H9 (cell line): ENCODE measurements at regions not wholly inside any gene's neighbourhood (a gene's known extent, or its start where the extent isn't known, plus 50 kb on each side); places are given as distances from the start of the nearest gene placed in this dataset.

ENCODE experiments used
- DNase-seq: peaks from one replicate; pipeline ENCODE4 v3.0.0-alpha.2; 2017
- H2AFZ ChIP-seq: one replicate; pipeline ENCODE4 v1.6.1; 2013; ENCODE audit warnings: mild to moderate bottlenecking, low read length, control low read depth, moderate library complexity
- H2AK5ac ChIP-seq: 2 replicates; pipeline ENCODE4 v1.6.1; 2013; ENCODE audit warnings: low read length, control low read depth, mixed read lengths; ENCODE audit not compliant: insufficient read length
- H2BK120ac ChIP-seq: one replicate; pipeline ENCODE4 v1.6.1; 2013; ENCODE audit warnings: low read depth, mild to moderate bottlenecking, low read length, control low read depth, inconsistent platforms; ENCODE audit not compliant: poor library complexity, severe bottlenecking
- H2BK12ac ChIP-seq: 2 replicates; pipeline ENCODE4 v1.6.1; 2013; ENCODE audit warnings: low read length, control low read depth, mixed read lengths, low read depth; ENCODE audit not compliant: insufficient read length
- H2BK15ac ChIP-seq: 2 replicates; pipeline ENCODE4 v1.6.1; 2013; ENCODE audit warnings: low read depth, low read length, control low read depth
- H2BK20ac ChIP-seq: one replicate; pipeline ENCODE4 v1.6.1; 2013; ENCODE audit warnings: low read depth, mild to moderate bottlenecking, low read length, control low read depth, inconsistent platforms; ENCODE audit not compliant: poor library complexity, severe bottlenecking
- H2BK5ac ChIP-seq: 2 replicates; pipeline ENCODE4 v1.6.1; 2013; ENCODE audit warnings: low read length, control low read depth, mixed read lengths; ENCODE audit not compliant: insufficient read length
- H3K14ac ChIP-seq: 2 replicates; pipeline ENCODE4 v1.6.1; 2013; ENCODE audit warnings: low read length, control low read depth; ENCODE audit not compliant: insufficient read depth
- H3K18ac ChIP-seq: 2 replicates; pipeline ENCODE4 v1.6.1; 2013; ENCODE audit warnings: low read depth, mild to moderate bottlenecking, mixed read lengths, low read length, control low read depth; ENCODE audit not compliant: insufficient read length
- H3K23ac ChIP-seq: 2 replicates; pipeline ENCODE4 v1.6.1; 2013; ENCODE audit warnings: low read length, control low read depth, mixed read lengths, low read depth; ENCODE audit not compliant: insufficient read length
- H3K23me2 ChIP-seq: 2 replicates; pipeline ENCODE4 v1.6.1; 2013; ENCODE audit warnings: low read depth, mild to moderate bottlenecking, mixed read lengths, low read length, control low read depth; ENCODE audit not compliant: insufficient read length, poor library complexity, severe bottlenecking
- H3K27ac ChIP-seq: 2 replicates; pipeline ENCODE4 v1.5.1; 2013; ENCODE audit warnings: low read length, control low read depth, mixed read lengths, low read depth; ENCODE audit not compliant: insufficient read length
- H3K27me3 ChIP-seq: 2 replicates; pipeline ENCODE4 v1.6.1; 2013; ENCODE audit warnings: low read length, control low read depth, inconsistent platforms; ENCODE audit not compliant: insufficient read depth
- H3K4ac ChIP-seq: 2 replicates; pipeline ENCODE4 v1.6.1; 2013; ENCODE audit warnings: low read depth, mild to moderate bottlenecking, control low read depth, inconsistent platforms, low read length, moderate library complexity
- H3K4me1 ChIP-seq: 2 replicates; pipeline ENCODE4 v1.6.1; 2013; ENCODE audit warnings: low read length, control low read depth, inconsistent platforms; ENCODE audit not compliant: insufficient read depth
- H3K4me2 ChIP-seq: 2 replicates; pipeline ENCODE4 v1.6.1; 2013; ENCODE audit warnings: low read length, control low read depth, mixed read lengths; ENCODE audit not compliant: insufficient read length, insufficient read depth
- H3K56ac ChIP-seq: 2 replicates; pipeline ENCODE4 v1.6.1; 2013; ENCODE audit warnings: low read depth, mild to moderate bottlenecking, mixed read lengths, low read length, control low read depth; ENCODE audit not compliant: insufficient read length
- H3K79me1 ChIP-seq: 2 replicates; pipeline ENCODE4 v1.6.1; 2013; ENCODE audit warnings: low read depth, mild to moderate bottlenecking, moderate library complexity, low read length, control low read depth, inconsistent platforms; ENCODE audit not compliant: insufficient read depth, poor library complexity, severe bottlenecking
- H3K79me2 ChIP-seq: 2 replicates; pipeline ENCODE4 v1.6.1; 2013; ENCODE audit warnings: low read length, control low read depth, inconsistent platforms; ENCODE audit not compliant: insufficient read depth
- H3K9ac ChIP-seq: 2 replicates; pipeline ENCODE4 v1.6.1; 2013; ENCODE audit warnings: low read length, control low read depth, mixed read lengths; ENCODE audit not compliant: insufficient read length; ENCODE audit errors: extremely low read depth
- H3K9me3 ChIP-seq: one replicate; pipeline ENCODE4 v1.6.1; 2013; ENCODE audit warnings: low read depth, low read length, inconsistent platforms; ENCODE audit not compliant: control insufficient read depth
- H3T11ph ChIP-seq: one replicate; pipeline ENCODE4 v1.6.1; 2013; ENCODE audit warnings: mild to moderate bottlenecking, low read length, control low read depth, inconsistent platforms
- H4K20me1 ChIP-seq: one replicate; pipeline ENCODE4 v1.6.1; 2013; ENCODE audit not compliant: control insufficient read depth, insufficient read length, insufficient read depth
- H4K5ac ChIP-seq: 2 replicates; pipeline ENCODE4 v1.6.1; 2013; ENCODE audit warnings: low read depth, mild to moderate bottlenecking, mixed read lengths, low read length, control low read depth; ENCODE audit not compliant: insufficient read length
- H4K8ac ChIP-seq: replicated peaks from 2 replicates; pipeline ENCODE4 v1.6.1; 2013; ENCODE audit warnings: low read length, control low read depth, mixed read lengths, low read depth; ENCODE audit not compliant: insufficient read length
- H4K91ac ChIP-seq: 2 replicates; pipeline ENCODE4 v1.6.1; 2013; ENCODE audit warnings: low read depth, mild to moderate bottlenecking, moderate library complexity, mixed read lengths, low read length, control low read depth; ENCODE audit not compliant: insufficient read length
- H3K27ac Mint-ChIP-seq, 3 experiments: 2 replicates in 2 of 3; 3 replicates in 1 of 3; pipeline ENCODE4 v1.8.0; 2020 to 2021; ENCODE audit warnings: mixed read lengths in 3 of 3, mild to moderate bottlenecking in 1 of 3, moderate library complexity in 1 of 3
- H3K27me3 Mint-ChIP-seq: 2 replicates; pipeline ENCODE4 v1.8.0; 2021; ENCODE audit warnings: low read depth, mild to moderate bottlenecking, moderate library complexity, mixed read lengths
- H3K36me3 Mint-ChIP-seq, 3 experiments: 2 replicates in 2 of 3; 3 replicates in 1 of 3; pipeline ENCODE4 v1.8.0; 2020 to 2021; ENCODE audit warnings: low read depth in 3 of 3, mixed read lengths in 3 of 3; ENCODE audit not compliant: insufficient read depth in 1 of 3
- H3K4me1 Mint-ChIP-seq, 2 experiments: 2 replicates each; pipeline ENCODE4 v1.8.0; 2020; ENCODE audit warnings: mixed read lengths in 2 of 2
- H3K4me3 Mint-ChIP-seq, 2 experiments: 2 replicates in 1 of 2; 3 replicates in 1 of 2; pipeline ENCODE4 v1.8.0; 2020 to 2021; ENCODE audit warnings: mild to moderate bottlenecking in 2 of 2, mixed read lengths in 2 of 2, moderate library complexity in 1 of 2
- H3K9me3 Mint-ChIP-seq, 2 experiments: 2 replicates in 1 of 2; 3 replicates in 1 of 2; pipeline ENCODE4 v1.8.0; 2020; ENCODE audit warnings: mild to moderate bottlenecking in 2 of 2, mixed read lengths in 2 of 2, moderate library complexity in 1 of 2
- WGBS: extraction: QIAGEN DNeasy Blood & Tissue Kit; methylation state at CpG from one replicate; pipeline ENCODE4 v1.1.7; 2013; ENCODE audit warnings: missing lambda C conversion rate, low lambda C conversion rate, mixed read lengths; ENCODE audit not compliant: insufficient read length; ENCODE audit errors: extremely low coverage; 5-methylcytosine and 5-hydroxymethylcytosine counted together
- TF ChIP-seq, protein P1 (sequence below): fragments of 200-600 bp; sonication (generic); conservative IDR thresholded peaks from 3 replicates; pipeline ENCODE4 v1.8.0; 2021; ENCODE audit warnings: antibody characterized with exemption, mild to moderate bottlenecking

DNA sequence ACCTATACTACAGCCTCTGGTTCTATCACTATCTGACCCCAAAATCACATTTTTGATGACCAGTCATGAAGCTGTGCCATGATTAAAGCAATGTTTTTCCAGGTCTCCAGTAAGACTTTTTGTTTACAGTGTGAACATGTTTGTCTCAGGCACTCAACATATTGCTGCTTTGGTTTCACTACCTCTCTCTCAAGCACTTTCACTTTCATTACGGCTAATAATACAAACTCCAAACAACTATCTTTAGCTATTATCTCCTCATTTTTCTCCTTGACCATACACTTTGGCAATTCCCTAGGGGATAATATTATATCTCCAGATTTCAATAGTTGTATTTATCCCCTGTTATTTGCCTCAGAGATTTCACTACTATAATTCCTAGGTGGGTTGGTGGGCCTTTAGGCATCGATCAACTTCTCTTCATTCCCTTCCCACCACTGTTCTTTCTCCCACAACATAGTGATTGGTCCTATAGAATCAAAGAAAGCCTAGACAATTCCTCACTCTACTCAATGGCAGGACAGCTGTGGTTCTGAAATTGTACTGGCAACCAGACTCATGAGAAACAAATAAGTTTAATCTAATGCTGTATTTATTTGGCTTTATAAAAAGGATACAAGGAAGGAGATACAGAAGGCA is 261.4 kb upstream of the ZWINT start:
- no peak overlapping the region for H2AFZ ChIP-seq
- H2BK20ac ChIP-seq = no peak overlapping the region
- no peak overlapping the region for H2BK12ac ChIP-seq
- no peak overlapping the region for H3K27ac ChIP-seq
- Mint-ChIP-seq H3K36me3 (no peaks in the 10 kb centered on the region), H3K27ac (no peak overlapping the region; a peak in 1 of 7 replicates), H3K4me3 (no peak overlapping the region), H3K9me3 (no peaks in the 10 kb centered on the region; a peak in 1 of 5 replicates), H3K27me3 (no peaks in the 10 kb centered on the region), H3K4me1 (no peaks in the 10 kb centered on the region)
- no peaks in the 10 kb centered on the region for H3K9me3 ChIP-seq
- no peaks in the 10 kb centered on the region for H3K23me2 ChIP-seq
- H3K4me2 ChIP-seq = no peak overlapping the region
- no peaks in the 10 kb centered on the region for H3K79me2 ChIP-seq
- no CpG with 5 or more reads among the region's 2 CpGs for WGBS
- no peak overlapping the region for H3K18ac ChIP-seq
- no peak overlapping the region for H2BK5ac ChIP-seq
- H2AK5ac ChIP-seq = no peak overlapping the region
- H3K23ac ChIP-seq = no peak overlapping the region
- no peak overlapping the region for H3T11ph ChIP-seq
- H3K9ac ChIP-seq = no peak overlapping the region
- H2BK120ac ChIP-seq = no peak overlapping the region
- H2BK15ac ChIP-seq = no peak overlapping the region
- H3K56ac ChIP-seq = no peak overlapping the region
- H3K14ac ChIP-seq = no peak overlapping the region
- no peak overlapping the region for H4K91ac ChIP-seq
- no peaks in the 10 kb centered on the region for H3K4me1 ChIP-seq
- H4K20me1 ChIP-seq = no peaks in the 10 kb centered on the region
- H3K4ac ChIP-seq = no peak overlapping the region
- H4K5ac ChIP-seq = no peak overlapping the region
- H4K8ac ChIP-seq = no peak overlapping the region
- no peaks in the 10 kb centered on the region for H3K27me3 ChIP-seq
- no peaks in the 10 kb centered on the region for H3K79me1 ChIP-seq
- TF ChIP-seq, protein P1, sequence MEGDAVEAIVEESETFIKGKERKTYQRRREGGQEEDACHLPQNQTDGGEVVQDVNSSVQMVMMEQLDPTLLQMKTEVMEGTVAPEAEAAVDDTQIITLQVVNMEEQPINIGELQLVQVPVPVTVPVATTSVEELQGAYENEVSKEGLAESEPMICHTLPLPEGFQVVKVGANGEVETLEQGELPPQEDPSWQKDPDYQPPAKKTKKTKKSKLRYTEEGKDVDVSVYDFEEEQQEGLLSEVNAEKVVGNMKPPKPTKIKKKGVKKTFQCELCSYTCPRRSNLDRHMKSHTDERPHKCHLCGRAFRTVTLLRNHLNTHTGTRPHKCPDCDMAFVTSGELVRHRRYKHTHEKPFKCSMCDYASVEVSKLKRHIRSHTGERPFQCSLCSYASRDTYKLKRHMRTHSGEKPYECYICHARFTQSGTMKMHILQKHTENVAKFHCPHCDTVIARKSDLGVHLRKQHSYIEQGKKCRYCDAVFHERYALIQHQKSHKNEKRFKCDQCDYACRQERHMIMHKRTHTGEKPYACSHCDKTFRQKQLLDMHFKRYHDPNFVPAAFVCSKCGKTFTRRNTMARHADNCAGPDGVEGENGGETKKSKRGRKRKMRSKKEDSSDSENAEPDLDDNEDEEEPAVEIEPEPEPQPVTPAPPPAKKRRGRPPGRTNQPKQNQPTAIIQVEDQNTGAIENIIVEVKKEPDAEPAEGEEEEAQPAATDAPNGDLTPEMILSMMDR = no peak
- no peak for DNase-seq
